Activated T-cell treated with anti-CD3 and anti-CD28 coated beads, Interleukin-2, amount 50 U/mL, for 24 hours (primary cell): ENCODE measurements at regions not wholly inside any gene's neighbourhood (a gene's known extent, or its start where the extent isn't known, plus 50 kb on each side); places are given as distances from the start of the nearest gene placed in this dataset.
A peak's percentile ranks its signal among the peaks of the same experiment; 100 is the strongest.
"Not testable (repeated sequence)": the region's sequence is repeated elsewhere in the genome, so short reads cannot be mapped to it uniquely, and the experiment has no call there.

ENCODE experiments used
- DNase-seq: peaks from one replicate; pipeline ENCODE4 v3.0.0-alpha.2; 2020
- H3K27ac Mint-ChIP-seq: 2 replicates; pipeline ENCODE4 v1.8.0; 2020; ENCODE audit warnings: mild to moderate bottlenecking, mixed read lengths
- H3K27me3 Mint-ChIP-seq: 2 replicates; pipeline ENCODE4 v1.8.0; 2020; ENCODE audit warnings: mixed read lengths
- H3K36me3 Mint-ChIP-seq: 2 replicates; pipeline ENCODE4 v1.8.0; 2020; ENCODE audit warnings: low read depth, mixed read lengths
- H3K4me1 Mint-ChIP-seq: 2 replicates; pipeline ENCODE4 v1.8.0; 2020; ENCODE audit warnings: low read depth, mixed read lengths
- H3K4me3 Mint-ChIP-seq: 2 replicates; pipeline ENCODE4 v1.8.0; 2020; ENCODE audit warnings: mild to moderate bottlenecking, moderate library complexity, mixed read lengths
- H3K9me3 Mint-ChIP-seq: 2 replicates; pipeline ENCODE4 v1.8.0; 2020; ENCODE audit warnings: mixed read lengths

- not testable (repeated sequence) for H3K4me1 Mint-ChIP-seq, H3K27ac Mint-ChIP-seq, H3K9me3 Mint-ChIP-seq, H3K4me3 Mint-ChIP-seq, H3K27me3 Mint-ChIP-seq, DNase-seq, H3K36me3 Mint-ChIP-seq
Observed at GRCh38 chrX:89811440-89811839, 110.3 kb upstream of the TGIF2LX start.

- not testable (repeated sequence) for H3K36me3 Mint-ChIP-seq, H3K27ac Mint-ChIP-seq, H3K4me1 Mint-ChIP-seq, H3K27me3 Mint-ChIP-seq, H3K9me3 Mint-ChIP-seq, DNase-seq, H3K4me3 Mint-ChIP-seq
Observed at GRCh38 chrX:89839723-89840122, 82.0 kb upstream of the TGIF2LX start.

GRCh38 chrX:89871662-89872061 is 50.0 kb upstream of the TGIF2LX start:
- DNase-seq = peak; percentile 30
- not testable (repeated sequence) for H3K36me3 Mint-ChIP-seq, H3K9me3 Mint-ChIP-seq, H3K27me3 Mint-ChIP-seq, H3K4me1 Mint-ChIP-seq, H3K27ac Mint-ChIP-seq, H3K4me3 Mint-ChIP-seq
